ENCODE measurements at regions not wholly inside any gene's neighbourhood (a gene's known extent, or its start where the extent isn't known, plus 50 kb on each side); places are given as distances from the start of the nearest gene placed in this dataset.

- ChIA-PET POLR2A (no interaction called here), CTCF (interaction anchor here (1.7 kb wide), 1 partner anchor 15 kb away, joined by 3 read pairs; no protein-coding TSS in a partner anchor)
- H3K4me3 ChIP-seq (ENCODE audit: low read depth, low read length) = no peak overlapping the region
Measured at GRCh38 chr21:41641821-41642701, 124.8 kb downstream of the RIPK4 start.

DNA sequence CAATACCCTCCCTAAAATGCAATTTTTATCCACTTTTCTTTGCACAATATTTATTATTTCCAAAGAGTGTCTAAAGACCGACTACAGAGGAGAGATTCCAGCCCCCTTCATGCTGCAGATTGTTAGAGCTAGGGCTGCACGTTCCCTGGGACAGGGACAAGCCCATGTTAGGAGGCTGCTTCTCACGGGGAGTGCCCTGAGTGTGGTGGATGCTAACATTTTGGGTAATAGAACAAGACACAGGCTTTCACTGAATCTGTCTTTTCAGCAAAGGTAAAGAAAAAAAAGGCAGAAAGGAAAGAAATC is 125.4 kb downstream of the RIPK4 start:
- POLR2A ChIA-PET = no interaction called here
- H3K36me3 ChIP-seq (ENCODE audit: control insufficient read depth, insufficient read depth, low read length) = no peaks in the 10 kb centered on the region
- no peak for DNase-seq (ENCODE audit: low read depth)

More at GRCh38 chr21:41641821-41642701, 124.8 kb downstream of the RIPK4 start:
- no peaks in the 10 kb centered on the region for H3K36me3 ChIP-seq (ENCODE audit: control insufficient read depth, insufficient read depth, low read length)
- H3K27me3 ChIP-seq (ENCODE audit: control insufficient read depth, insufficient read depth, low read length) = no peaks in the 10 kb centered on the region
- peak; percentile 91 for DNase-seq (ENCODE audit: low read depth)
- TF ChIP-seq CTCF (IDR thresholded peaks at IDR 0.05; ENCODE audit: insufficient read depth, low read depth, low read length) = no peak

DNA sequence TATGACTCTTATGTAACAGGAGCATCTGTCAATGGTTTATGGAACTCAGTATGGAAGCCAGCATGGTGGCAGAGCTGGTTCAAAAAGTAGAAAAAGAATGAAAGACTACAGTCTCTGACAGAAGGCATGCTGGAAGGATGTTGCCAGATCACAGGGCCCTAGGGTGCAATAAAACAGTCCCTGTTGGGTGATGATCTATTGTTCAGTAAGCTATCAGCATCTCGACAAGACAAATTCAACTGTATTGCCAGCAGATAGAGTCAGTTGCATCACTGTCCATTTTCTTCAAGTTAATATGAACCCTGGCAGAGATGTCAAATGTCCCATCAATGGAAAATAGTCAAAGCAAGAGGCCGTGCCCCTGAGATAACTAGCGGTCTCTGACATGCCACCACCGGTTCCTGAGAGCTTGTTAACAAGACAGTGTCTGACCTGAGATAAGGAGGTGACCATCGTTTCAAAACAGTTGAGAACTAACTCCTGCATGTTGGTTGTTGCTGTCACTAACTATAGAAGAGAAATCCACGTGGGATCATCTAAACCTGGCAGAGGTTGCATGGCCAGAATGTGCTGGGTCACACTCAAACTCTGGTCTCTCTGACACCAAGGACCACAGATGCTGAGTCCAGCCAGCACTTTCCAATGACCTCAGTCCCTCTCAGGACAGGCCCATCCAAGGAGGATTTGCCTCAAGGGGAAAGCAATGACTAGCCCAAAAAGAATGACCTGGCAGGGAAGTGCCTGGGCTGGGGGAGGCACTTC is 125.9 kb downstream of the RIPK4 start:
- no peak for TF ChIP-seq CTCF (IDR thresholded peaks at IDR 0.05; ENCODE audit: insufficient read depth, low read depth, low read length)
- H3K36me3 ChIP-seq (ENCODE audit: control insufficient read depth, insufficient read depth, low read length) = no peaks in the 10 kb centered on the region
- DNase-seq (ENCODE audit: low read depth) = no peak
- no peaks in the 10 kb centered on the region for H3K27me3 ChIP-seq (ENCODE audit: control insufficient read depth, insufficient read depth, low read length)
- ChIA-PET POLR2A (interaction anchor here (0.6 kb wide), 1 partner anchor 13 kb away, joined by 3 read pairs; no protein-coding TSS in a partner anchor), CTCF (interaction anchor here (0.9 to 1.7 kb wide), 2 partner anchors 9 to 16 kb away, joined by 3 read pairs; no protein-coding TSS in a partner anchor)
- no peak overlapping the region for H3K4me3 ChIP-seq (ENCODE audit: low read depth, low read length)

More for the DNA sequence above, 125.4 kb downstream of the RIPK4 start:
- TF ChIP-seq CTCF (IDR thresholded peaks at IDR 0.05; ENCODE audit: insufficient read depth, low read depth, low read length) = no peak
- no peak overlapping the region for H3K4me3 ChIP-seq (ENCODE audit: low read depth, low read length)
- H3K27me3 ChIP-seq (ENCODE audit: control insufficient read depth, insufficient read depth, low read length) = no peaks in the 10 kb centered on the region
- CTCF ChIA-PET = interaction anchor here (1.7 kb wide), 1 partner anchor 15 kb away, joined by 3 read pairs; no protein-coding TSS in a partner anchor

DNA sequence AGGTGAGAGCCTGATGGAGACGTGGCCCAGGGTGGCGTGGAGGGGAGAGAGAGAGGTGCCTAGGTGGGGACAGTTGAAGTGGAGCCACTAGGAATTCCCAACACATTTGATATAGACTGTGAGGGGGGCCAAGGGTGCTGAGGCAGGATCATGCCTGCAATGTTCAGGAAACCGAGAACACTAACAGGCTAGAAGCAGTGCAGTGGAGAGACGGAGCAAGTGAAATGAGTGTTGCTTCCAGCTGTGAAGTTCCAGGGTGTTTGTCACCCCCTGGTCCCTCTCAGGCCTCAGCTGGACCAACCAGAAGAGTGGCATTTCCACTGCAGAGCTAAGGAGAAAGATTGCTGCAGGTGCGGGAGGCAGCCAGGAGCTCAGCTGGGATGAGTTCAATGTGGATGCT is 127.1 kb downstream of the RIPK4 start:
- H3K4me3 ChIP-seq (ENCODE audit: low read depth, low read length) = no peak overlapping the region
- no peaks in the 10 kb centered on the region for H3K27me3 ChIP-seq (ENCODE audit: control insufficient read depth, insufficient read depth, low read length)
- ChIA-PET POLR2A (no interaction called here), CTCF (no interaction called here)
- TF ChIP-seq CTCF (IDR thresholded peaks at IDR 0.05; ENCODE audit: insufficient read depth, low read depth, low read length) = no peak
- no peaks in the 10 kb centered on the region for H3K36me3 ChIP-seq (ENCODE audit: control insufficient read depth, insufficient read depth, low read length)
- no peak for DNase-seq (ENCODE audit: low read depth)

- Histone ChIP-seq H3K4me3 (ENCODE audit: low read depth, low read length) (no peak overlapping the region), H3K27me3 (ENCODE audit: control insufficient read depth, insufficient read depth, low read length) (no peaks in the 10 kb centered on the region), H3K36me3 (ENCODE audit: control insufficient read depth, insufficient read depth, low read length) (no peaks in the 10 kb centered on the region)
- no peak for TF ChIP-seq CTCF (IDR thresholded peaks at IDR 0.05; ENCODE audit: insufficient read depth, low read depth, low read length)
- DNase-seq (ENCODE audit: low read depth) = no peak
- ChIA-PET CTCF (no interaction called here), POLR2A (no interaction called here)
Measured at GRCh38 chr21:41639336-41639735, 127.5 kb downstream of the RIPK4 start.
